Adrenal gland (tissue), 5 donors: ENCODE measurements at regions not wholly inside any gene's neighbourhood (a gene's known extent, or its start where the extent isn't known, plus 50 kb on each side); places are given as distances from the start of the nearest gene placed in this dataset.

Source experiments
- CTCF ChIP-seq, 6 experiments: fragments of 450-650 bp in 4 of 6; fragments of 200-600 bp in 2 of 6; sonication (generic) in 1 of 6; IDR thresholded peaks; 1 replicate in 5 of 6; 2 replicates in 1 of 6; pipeline versions ENCODE4 v1.5.1 to v1.8.0; 2016 to 2021; ENCODE audit warnings: antibody characterized with exemption in 6 of 6, mild to moderate bottlenecking in 2 of 6, moderate library complexity in 1 of 6
- POLR2A ChIP-seq, 2 donors: fragments of 450-650 bp; IDR thresholded peaks; one replicate each; pipeline ENCODE4 v1.6.1; 2017; ENCODE audit warnings: antibody characterized with exemption in 2 of 2, mild to moderate bottlenecking in 2 of 2, moderate library complexity in 1 of 2
- donor health status: DM: no; HTN: no; CAD: no.

- TF ChIP-seq CTCF (IDR thresholded peaks at IDR 0.05) (no peak), POLR2A (IDR thresholded peaks at IDR 0.05) (no peak)
Observed at GRCh38 chr2:58594175-58594574, 353.1 kb upstream of the FANCL start.
